SH-SY5Y (cell line): ENCODE measurements at regions not wholly inside any gene's neighbourhood (a gene's known extent, or its start where the extent isn't known, plus 50 kb on each side); places are given as distances from the start of the nearest gene placed in this dataset.

Source experiments
- GATA2 ChIP-seq: IDR thresholded peaks from 2 replicates; pipeline ENCODE4 v1.6.1; 2011; ENCODE audit warnings: mild to moderate bottlenecking, low read depth, low read length
- GATA3 ChIP-seq: IDR thresholded peaks from 2 replicates; pipeline ENCODE4 v1.6.1; 2011; ENCODE audit warnings: low read depth, mild to moderate bottlenecking, low read length, moderate library complexity

DNA sequence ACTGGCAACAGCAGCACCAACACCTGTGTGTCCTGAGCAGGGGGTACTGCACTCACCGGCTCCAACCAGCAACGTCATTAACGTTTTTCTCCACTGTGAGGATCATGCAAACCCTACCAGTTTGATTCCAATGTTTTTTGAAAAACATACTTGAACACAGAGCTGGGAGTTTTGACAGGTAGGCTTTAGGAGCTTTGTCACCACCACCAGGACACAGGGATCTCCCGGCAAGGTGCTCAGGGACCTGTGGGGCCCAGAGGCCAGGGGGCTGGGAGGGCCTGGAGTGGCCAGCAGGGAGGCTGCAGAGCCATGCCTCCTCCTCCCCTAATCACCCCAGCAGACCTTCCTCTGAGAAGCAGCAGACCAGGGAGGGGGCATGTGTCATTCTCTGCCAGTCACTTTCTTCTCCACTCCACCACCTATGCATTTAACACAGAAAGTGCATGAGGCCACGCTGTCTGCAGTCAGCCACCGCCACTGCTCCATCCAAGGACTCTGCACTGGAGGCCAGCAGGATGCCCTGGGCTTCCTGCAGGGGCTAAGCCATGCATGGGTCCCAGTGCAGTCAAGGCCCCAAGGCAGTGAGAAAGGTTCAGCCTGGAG lies 768.2 kb downstream of the KCNJ18 start:
- TF ChIP-seq GATA3: no peak
- TF ChIP-seq GATA2: no peak

DNA sequence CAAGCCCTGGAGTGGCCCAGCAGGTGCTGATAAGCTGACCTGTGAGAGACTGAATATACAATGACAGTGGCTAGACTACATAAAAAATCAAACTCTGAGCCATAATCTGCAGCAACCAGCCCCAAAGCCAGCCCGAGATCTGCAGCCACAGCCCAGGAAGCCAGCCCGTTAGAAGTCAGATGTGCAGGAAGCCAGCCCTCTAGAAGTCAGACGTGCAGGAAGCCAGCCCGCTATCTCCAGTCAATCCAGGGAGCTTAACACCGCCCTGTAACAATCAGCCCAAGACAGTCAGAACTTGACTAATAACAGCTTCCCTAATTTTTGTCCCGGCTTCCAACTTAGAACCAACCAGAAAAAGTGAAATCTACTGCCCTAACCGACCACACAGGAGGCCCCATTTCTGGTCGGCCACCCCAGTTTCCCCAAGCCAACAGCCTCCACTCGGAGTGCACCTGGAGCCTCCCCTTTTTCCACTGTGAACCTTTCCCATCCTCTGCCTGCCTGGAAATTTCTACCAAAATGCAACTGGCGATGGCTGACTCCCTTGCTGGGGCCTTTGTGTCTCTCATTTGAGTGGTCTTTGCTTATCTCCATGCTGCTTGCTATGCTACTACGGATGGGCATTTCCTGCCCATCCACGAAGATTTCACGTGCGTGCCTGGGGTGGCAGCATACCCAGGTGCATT lies 769.3 kb downstream of the KCNJ18 start:
- TF ChIP-seq GATA3 (no peak), GATA2 (no peak)

DNA sequence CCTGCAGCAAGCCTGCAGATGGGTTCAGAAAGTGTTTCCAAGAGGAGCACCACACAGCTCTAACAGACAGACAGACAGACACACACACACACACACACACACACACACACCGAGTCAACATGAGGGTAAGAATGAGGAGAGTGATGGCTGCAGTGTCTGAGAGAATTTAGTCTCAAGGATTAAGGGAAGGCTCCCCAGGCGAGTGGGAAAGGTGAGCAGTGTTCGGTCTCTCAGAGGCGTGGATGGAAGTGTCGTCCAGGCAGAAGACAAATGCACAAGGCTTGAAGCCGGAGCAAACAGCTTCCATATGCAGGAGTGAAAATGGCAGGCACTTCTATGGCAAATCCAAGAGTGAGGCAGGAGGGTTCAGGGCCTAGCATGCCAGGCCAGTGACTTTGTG lies 770.1 kb downstream of the KCNJ18 start:
- no peak for TF ChIP-seq GATA2
- TF ChIP-seq GATA3: no peak

DNA sequence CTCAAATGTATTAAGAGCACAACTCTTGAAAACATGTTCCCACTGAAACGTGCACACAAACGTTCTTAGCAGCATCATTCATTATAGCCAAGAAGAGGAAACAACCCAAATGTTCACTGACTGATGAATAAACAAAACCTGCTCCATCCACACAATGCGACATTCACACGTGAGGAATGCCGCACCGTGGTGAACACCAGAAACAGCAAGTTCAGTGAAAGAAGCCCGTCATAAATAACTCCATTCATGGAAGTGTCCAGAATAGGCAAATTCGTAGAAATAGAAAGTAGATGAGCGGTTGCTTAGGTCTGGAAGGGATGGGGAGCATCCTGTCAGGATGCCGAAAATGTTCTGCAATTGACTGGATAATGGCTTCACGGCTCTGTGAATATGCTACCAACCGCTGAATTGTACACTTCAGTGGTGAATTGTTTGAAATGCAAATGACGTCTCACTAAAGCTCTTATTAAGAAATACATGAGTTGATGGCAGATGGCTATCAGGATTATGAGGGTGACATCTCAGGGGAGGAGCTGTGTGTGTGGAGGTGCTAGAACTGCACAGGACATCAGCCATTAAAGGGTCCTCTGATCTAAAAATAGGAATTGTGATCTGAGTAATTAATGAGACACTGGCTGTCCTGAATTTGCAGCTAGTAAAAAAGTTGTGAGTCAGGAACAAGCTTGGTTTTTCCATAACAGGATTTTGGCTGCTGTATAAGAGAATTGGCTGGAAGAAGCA lies 771.0 kb downstream of the KCNJ18 start:
- TF ChIP-seq GATA3: no peak
- no peak for TF ChIP-seq GATA2

DNA sequence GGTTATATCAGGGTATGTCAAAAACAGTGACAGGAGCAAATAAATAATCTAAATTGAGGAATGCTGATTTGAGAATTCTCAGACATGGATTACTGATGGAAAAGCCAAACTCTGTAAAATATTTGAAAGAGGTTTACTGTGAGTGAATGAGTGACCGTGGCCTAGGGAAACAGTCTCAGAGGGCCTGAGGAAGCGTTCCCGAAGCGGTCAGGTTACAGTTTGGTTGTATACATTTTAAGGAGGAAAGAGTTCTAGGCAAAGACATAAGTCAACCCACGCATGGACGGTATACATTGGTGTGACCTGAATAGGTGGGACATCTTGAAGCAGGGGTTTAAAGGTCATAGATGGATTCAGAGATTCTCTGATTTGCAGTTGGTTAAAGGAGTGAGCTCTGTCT lies 771.7 kb downstream of the KCNJ18 start:
- TF ChIP-seq GATA3: no peak
- no peak for TF ChIP-seq GATA2

DNA sequence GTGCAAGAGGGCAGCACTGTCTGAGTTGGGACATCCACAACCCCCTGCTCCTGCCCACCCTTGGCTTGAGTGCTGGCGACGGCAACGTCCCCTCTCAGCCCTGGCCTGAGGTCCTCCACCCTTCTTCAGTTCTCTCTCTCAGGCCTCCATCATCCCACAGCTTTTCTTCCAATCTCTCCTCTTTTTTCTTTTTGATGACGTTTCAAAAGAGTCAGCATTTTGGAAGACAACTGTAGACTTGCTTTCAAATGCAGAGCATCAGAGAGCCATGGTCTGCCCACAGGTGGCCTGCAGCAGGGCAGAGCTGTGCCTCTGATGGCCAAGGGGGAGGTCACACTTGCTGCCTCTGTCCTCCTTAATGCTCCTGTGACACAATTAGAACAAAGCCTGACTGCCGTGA lies 775.4 kb downstream of the KCNJ18 start:
- TF ChIP-seq GATA2 (no peak), GATA3 (no peak)

DNA sequence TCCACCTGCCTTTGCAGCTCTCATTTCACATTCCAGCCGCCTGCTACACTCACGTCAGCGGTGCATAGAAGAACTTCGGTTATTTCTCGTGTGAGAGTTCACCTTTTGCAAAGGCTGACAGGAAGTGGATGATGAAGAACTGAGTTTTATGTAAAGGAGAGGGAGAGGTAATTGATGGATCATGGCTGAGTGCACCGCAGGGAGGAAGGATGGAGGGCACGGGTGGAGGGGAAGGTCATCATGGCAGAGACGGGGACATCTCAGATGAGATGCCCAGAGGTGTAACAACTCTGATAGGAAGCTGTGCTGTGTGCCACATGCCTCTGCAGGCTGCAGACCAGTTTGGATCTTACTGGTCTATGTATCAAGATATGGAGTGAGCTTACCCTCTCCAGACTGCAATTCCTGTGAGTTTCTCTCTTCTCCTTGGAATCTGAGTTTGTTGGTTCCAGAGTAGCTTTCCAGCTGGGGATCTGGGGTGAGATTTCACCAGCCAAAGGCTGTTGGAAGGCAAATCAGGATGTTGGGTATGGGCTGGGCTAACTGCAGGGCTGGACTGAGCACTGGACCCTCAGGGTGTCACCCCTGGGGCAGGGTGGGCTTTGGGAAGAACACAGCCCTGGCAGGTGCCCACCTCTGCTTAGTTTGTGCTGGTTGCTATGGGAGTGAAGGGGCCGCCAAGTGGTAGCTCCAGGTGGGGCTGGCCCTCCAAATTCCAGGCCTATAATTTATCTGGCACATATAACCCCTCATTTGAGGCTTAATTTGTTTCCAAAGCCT lies 777.0 kb downstream of the KCNJ18 start:
- TF ChIP-seq GATA3 (no peak), GATA2 (no peak)

DNA sequence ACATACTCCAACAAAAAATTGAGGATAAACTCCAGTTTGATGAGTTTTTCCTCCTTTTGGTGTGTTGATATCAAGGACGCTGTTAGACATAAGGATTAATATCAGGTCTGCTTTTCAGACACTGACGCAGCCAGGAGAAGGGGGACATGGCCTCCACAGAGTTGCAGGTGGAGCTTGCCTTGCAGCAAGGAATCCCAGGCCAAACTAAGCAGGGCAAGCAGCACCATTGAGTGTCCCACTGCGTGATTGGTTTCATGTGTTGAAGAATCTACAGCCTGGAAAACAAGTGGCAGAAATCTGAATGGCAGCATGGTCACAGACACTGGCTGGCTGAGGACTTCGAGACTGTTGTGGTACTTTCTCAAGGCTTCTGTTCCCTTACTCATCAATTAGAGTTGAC lies 777.6 kb downstream of the KCNJ18 start:
- TF ChIP-seq GATA2: no peak
- no peak for TF ChIP-seq GATA3

DNA sequence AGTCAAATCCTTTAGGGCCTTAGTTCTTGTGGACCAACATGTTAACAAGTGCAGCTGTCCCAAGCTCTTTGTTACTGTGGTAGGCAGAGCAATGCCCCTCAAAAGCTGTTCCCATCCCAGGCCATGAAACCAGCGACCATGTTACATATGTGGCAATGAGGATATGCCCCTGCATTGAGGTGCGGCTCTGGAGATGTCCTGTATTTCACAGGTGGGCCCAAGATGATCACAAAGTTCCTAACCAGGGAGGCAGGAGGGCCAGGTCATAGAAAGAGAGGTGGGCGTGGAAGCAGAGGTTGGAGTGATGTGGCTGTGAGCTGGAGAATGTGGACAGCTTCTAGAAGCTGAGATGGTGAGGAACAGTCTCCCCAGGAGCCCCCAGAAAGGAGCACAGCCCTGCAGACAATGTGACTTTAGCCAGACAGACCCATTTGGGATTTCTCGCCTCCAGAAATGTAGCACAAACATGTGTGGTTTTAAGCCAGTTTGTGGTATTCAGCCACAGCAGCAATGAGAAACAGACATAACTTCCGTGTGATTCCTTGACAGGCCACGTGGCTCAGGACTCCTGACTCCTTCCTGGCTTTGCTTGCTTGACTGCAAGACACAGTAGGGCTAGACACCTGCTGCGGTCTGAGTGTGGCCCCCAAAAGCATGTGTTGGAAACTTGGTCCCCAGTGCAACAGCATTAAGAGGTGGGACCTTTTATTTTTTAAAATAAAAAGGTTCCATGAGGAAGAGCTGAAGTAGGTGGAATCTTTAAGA lies 778.3 kb downstream of the KCNJ18 start:
- TF ChIP-seq GATA2 (no peak), GATA3 (no peak)

DNA sequence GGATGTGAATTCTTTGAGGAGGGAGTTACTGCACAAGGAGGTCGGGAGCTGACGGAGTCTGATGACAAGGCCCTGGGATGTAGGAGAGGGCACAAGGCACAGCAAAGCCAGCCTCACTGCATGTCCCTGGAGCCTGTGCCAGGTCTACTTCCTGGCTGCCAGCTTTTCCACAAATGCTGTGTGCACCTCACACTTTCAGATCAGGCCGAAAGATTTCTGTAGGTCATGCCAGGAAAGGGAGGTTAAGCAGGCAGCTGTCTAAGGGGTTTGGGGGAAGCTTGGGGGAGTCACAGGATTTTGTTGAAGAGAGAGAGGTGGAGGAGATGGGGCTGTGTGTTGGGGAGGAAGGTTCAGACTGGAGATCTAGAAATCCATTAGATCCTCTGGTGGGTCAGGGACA lies 792.5 kb downstream of the KCNJ18 start:
- TF ChIP-seq GATA2 (no peak), GATA3 (no peak)

DNA sequence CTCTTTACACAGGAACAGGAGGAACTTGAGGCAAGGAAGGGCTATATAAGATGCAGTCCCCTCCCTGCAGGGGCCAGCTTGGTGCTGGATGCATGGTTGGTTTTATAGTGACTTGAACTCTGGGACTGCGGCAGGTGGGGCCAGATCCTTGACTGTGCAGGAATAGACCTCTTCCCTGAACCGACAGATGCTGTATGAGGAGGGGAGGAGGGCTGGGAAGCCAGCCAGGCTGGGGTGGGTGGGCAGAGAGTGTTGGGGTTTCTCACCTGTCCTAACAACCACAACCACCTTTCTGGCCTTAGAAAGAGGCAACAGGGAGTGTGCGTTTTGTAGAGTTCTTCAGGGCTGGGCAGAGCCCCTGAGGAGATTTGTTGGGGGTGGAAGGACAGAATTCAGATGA lies 798.1 kb downstream of the KCNJ18 start:
- TF ChIP-seq GATA2: no peak
- TF ChIP-seq GATA3: no peak

DNA sequence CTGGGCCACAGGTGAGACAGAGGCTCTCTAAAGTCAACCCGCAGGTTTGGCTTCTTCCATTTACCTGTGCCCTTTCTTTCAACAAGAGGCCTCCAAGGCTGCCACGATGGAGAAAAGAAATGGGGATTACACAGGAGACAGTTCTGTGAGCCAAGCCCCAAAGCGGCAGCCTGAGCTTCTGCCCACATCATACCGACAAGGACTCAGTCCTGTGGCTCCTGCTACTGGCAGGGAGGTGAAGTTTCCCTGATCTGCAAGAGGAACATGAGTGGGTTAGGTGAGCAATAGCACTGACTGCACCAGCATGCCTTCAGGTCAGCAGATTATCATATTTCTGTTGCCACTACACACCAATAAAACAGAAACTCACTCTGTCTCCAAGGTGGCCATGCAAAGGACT lies 800.0 kb downstream of the KCNJ18 start:
- no peak for TF ChIP-seq GATA3
- no peak for TF ChIP-seq GATA2

DNA sequence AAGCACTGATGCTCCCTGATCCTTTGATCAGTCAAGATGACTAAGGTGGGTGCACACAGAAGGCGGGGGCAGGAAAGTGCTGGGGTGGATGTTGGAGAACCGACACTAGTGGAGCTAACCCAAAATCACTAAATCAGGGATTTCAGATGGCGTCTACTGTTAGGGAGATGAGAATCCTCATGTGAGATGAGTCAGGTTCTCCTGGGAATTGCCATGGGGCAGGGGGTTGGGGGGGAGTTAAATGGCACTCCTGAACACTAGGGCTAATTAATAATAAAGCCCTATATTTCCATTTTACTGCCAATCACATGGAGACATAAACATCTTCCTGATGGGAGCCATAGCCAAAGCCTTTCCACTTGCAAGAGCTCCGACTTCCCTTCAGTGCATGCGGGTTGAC lies 804.1 kb downstream of the KCNJ18 start:
- TF ChIP-seq GATA3 (no peak), GATA2 (no peak)

DNA sequence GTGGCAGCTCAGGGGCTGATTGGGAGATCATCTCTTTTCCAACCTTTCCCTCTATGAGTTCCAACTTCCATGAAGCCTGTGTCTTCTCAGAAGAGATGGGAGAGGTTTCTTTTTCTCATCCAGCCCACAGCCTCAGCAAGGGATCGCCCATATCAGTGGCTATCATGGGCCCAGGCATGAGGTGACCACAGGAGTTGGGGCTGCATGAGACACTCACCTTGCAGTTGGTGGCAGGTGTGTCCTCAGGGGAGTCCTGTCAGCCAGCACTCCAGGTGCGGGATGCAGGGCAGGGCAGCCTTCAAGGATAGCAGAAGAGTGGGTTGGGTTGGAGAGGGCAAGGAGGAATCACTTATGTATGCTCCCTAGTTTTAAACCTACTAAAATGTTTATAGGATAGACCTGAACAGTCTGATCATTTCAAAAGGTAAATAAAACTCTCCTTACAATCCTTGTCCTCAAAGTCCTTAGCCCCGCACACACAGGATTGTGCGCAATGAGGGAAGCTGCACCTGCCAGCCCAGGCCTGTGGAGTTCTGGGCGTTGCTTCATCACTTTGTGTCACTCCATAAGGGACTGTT lies 811.1 kb downstream of the KCNJ18 start:
- TF ChIP-seq GATA2 (no peak), GATA3 (no peak)
